AG04449 (cell line): ENCODE measurements at regions not wholly inside any gene's neighbourhood (a gene's known extent, or its start where the extent isn't known, plus 50 kb on each side); places are given as distances from the start of the nearest gene placed in this dataset.

Experiments
- CTCF ChIA-PET: fragments of 350-600 bp; formaldehyde crosslinking; extraction: SDS; loops from one replicate; lab custom pipeline; 2021; ENCODE audit warnings: antibody characterized with exemption; lab: Yijun Ruan, JAX
- POLR2A ChIA-PET: fragments of 400-600, 350-600 bp; formaldehyde crosslinking; extraction: SDS; loops from one replicate; lab custom pipeline; 2020; ENCODE audit warnings: antibody characterized with exemption, inconsistent platforms; lab: Yijun Ruan, JAX
- DNase-seq: peaks from one replicate; pipeline ENCODE4 v3.0.0-alpha.2; 2010; ENCODE audit warnings: low read depth, low spot score
- H3K4me3 ChIP-seq: 2 replicates; pipeline ENCODE4 v1.5.1; 2011; ENCODE audit warnings: low read depth, mild to moderate bottlenecking, control low read depth, low read length
- CTCF ChIP-seq: IDR thresholded peaks from one replicate; pipeline ENCODE4 v1.5.1; 2011; ENCODE audit warnings: mild to moderate bottlenecking, moderate library complexity, low read length, control low read depth, inconsistent platforms; ENCODE audit not compliant: insufficient read depth; ENCODE audit errors: missing control alignments

GRCh38 chr7:110095372-110096052 lies 995.4 kb upstream of the LRRN3 start:
- ChIA-PET CTCF (no interaction called here), POLR2A (no interaction called here)
- no peak overlapping the region for H3K4me3 ChIP-seq
- no peak for DNase-seq
- TF ChIP-seq CTCF, result no peak

- CTCF ChIA-PET, result no interaction called here
- DNase-seq, result no peak
- H3K4me3 ChIP-seq, result no peak overlapping the region
- TF ChIP-seq CTCF, result no peak
- POLR2A ChIA-PET, result no interaction called here
These were observed 986.7 kb upstream of the LRRN3 start for GRCh38 chr7:110104243-110104642.

GRCh38 chr7:110105307-110105706 lies 985.6 kb upstream of the LRRN3 start:
- CTCF ChIA-PET, result no interaction called here
- no peak for TF ChIP-seq CTCF
- POLR2A ChIA-PET, result no interaction called here
- H3K4me3 ChIP-seq, result no peak overlapping the region
- DNase-seq, result no peak

- ChIA-PET POLR2A (no interaction called here), CTCF (no interaction called here)
- no peak for TF ChIP-seq CTCF
- no peak for DNase-seq
- no peak overlapping the region for H3K4me3 ChIP-seq
These were observed 985.1 kb upstream of the LRRN3 start for GRCh38 chr7:110105840-110106239.

- DNase-seq, result no peak
- TF ChIP-seq CTCF, result no peak
- ChIA-PET POLR2A (no interaction called here), CTCF (no interaction called here)
- H3K4me3 ChIP-seq, result no peak overlapping the region
These were observed 970.9 kb upstream of the LRRN3 start for GRCh38 chr7:110119883-110120581.

GRCh38 chr7:110129159-110129558 lies 961.8 kb upstream of the LRRN3 start:
- no peak for DNase-seq
- CTCF ChIA-PET, result no interaction called here
- TF ChIP-seq CTCF, result no peak
- POLR2A ChIA-PET, result no interaction called here
- no peak overlapping the region for H3K4me3 ChIP-seq
